ENCODE measurements at regions not wholly inside any gene's neighbourhood (a gene's known extent, or its start where the extent isn't known, plus 50 kb on each side); places are given as distances from the start of the nearest gene placed in this dataset.
"Not testable (repeated sequence)": the region's sequence is repeated elsewhere in the genome, so short reads cannot be mapped to it uniquely, and the experiment has no call there.

DNA sequence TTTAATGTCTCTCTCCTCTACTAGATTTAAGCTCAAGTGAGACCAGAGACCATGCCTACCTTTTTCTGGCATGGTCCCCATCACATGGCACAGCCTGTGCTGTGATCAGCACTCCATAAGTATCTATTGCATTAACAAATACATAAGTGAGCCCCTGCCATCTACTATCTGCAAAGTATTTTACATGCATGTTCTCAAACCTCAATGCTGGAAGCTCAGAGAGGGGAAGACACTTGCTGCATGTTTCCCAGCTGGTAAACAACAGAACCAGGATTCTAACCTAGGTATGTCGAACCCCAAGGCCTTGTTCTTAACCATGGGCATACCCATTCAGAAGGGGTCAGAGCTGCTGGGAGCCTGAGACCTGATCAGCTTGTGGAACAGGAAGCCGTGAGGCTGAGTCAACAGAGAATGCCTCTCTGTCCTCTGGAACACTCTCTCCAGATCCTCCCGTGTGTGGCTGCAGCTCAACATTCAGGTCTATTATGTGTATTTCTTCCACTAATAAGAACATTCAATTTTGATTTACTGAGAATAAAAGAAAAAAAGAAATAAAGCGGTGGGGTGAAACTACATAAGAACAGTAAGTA, 232.5 kb upstream of the MSX2 start:
- Mint-ChIP-seq H3K4me1 (ENCODE audit: low read depth, unreplicated experiment) (peaks cover 15% of the 10 kb centered on the region), H3K27me3 (ENCODE audit: unreplicated experiment) (no peaks in the 10 kb centered on the region), H3K36me3 (ENCODE audit: insufficient read depth, unreplicated experiment) (no peaks in the 10 kb centered on the region), H3K27ac (ENCODE audit: unreplicated experiment) (no peak overlapping the region), H3K4me3 (ENCODE audit: low read depth, unreplicated experiment) (no peak overlapping the region), H3K9me3 (ENCODE audit: low read depth, unreplicated experiment) (no peaks in the 10 kb centered on the region)
- no peak for DNase-seq
- CTCF ChIA-PET: interaction anchor here (0.6 to 1.6 kb wide), 4 partner anchors 8 to 326 kb away, joined by 3 to 5 read pairs (median 4); no protein-coding TSS in a partner anchor
- BruUV-seq (replicated peaks): no TSS peak
- intact Hi-C loops (cut with micrococcal nuclease; ENCODE audit: unreplicated experiment): no loop called here
- TF ChIP-seq, protein P1, sequence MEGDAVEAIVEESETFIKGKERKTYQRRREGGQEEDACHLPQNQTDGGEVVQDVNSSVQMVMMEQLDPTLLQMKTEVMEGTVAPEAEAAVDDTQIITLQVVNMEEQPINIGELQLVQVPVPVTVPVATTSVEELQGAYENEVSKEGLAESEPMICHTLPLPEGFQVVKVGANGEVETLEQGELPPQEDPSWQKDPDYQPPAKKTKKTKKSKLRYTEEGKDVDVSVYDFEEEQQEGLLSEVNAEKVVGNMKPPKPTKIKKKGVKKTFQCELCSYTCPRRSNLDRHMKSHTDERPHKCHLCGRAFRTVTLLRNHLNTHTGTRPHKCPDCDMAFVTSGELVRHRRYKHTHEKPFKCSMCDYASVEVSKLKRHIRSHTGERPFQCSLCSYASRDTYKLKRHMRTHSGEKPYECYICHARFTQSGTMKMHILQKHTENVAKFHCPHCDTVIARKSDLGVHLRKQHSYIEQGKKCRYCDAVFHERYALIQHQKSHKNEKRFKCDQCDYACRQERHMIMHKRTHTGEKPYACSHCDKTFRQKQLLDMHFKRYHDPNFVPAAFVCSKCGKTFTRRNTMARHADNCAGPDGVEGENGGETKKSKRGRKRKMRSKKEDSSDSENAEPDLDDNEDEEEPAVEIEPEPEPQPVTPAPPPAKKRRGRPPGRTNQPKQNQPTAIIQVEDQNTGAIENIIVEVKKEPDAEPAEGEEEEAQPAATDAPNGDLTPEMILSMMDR (IDR thresholded peaks at IDR 0.05; ENCODE audit: unreplicated experiment): no peak

DNA sequence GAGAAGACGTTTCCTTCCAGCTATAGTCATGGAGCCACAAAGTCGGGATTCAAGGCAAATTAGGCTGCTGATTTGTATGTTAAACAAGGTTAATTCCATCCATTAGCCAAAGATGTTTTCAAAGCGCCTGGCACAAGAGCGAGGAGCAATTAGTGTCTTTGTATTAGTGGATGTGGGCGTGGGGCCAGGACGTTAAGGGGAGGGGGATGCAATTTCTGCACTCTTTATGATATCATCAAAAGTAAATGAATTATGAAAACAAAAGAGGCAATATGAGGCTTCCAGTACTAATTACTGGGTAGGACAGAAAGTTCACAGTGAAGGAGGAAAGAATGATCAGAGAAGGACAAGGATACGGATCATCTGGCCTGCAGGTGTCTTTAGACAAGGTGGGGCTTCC, 230.9 kb upstream of the MSX2 start:
- Mint-ChIP-seq H3K27ac (ENCODE audit: unreplicated experiment) (no peak overlapping the region), H3K9me3 (ENCODE audit: low read depth, unreplicated experiment) (peaks cover 5% of the 10 kb centered on the region), H3K36me3 (ENCODE audit: insufficient read depth, unreplicated experiment) (no peaks in the 10 kb centered on the region), H3K27me3 (ENCODE audit: unreplicated experiment) (no peaks in the 10 kb centered on the region), H3K4me3 (ENCODE audit: low read depth, unreplicated experiment) (no peak overlapping the region), H3K4me1 (ENCODE audit: low read depth, unreplicated experiment) (peaks cover 15% of the 10 kb centered on the region)
- DNase-seq: no peak
- intact Hi-C loops (cut with micrococcal nuclease; ENCODE audit: unreplicated experiment): no loop called here
- no TSS peak for BruUV-seq (replicated peaks)
- CTCF ChIA-PET: no interaction called here
- TF ChIP-seq, protein P1 (IDR thresholded peaks at IDR 0.05; ENCODE audit: unreplicated experiment): no peak

DNA sequence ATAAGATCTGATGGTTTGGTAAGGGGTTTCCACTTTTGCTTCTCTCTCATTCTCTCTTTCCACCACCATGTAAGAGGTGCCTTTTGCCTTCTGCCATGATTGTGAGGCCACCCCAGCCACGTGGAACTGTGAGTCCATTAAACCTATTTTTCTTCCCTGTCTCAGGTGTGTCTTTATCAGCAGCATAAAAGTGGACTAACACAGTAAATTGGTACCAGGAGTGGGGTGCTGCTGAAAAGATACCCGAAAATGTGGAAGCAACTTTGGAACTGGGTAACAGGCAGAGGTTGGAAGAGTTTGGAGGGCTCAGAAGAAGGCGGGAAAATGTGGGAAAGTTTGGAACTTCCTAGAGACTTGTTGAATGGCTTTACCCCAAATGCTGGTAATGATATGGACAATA, 226.4 kb upstream of the MSX2 start:
- DNase-seq; H3K27me3 Mint-ChIP-seq (ENCODE audit: unreplicated experiment); intact Hi-C loops (cut with micrococcal nuclease; ENCODE audit: unreplicated experiment); CTCF ChIA-PET; H3K27ac Mint-ChIP-seq (ENCODE audit: unreplicated experiment); H3K4me3 Mint-ChIP-seq (ENCODE audit: low read depth, unreplicated experiment); BruUV-seq (replicated peaks); H3K36me3 Mint-ChIP-seq (ENCODE audit: insufficient read depth, unreplicated experiment): not testable (repeated sequence)
- Mint-ChIP-seq H3K9me3 (ENCODE audit: low read depth, unreplicated experiment) (peaks cover 18% of the 10 kb centered on the region), H3K4me1 (ENCODE audit: low read depth, unreplicated experiment) (peaks cover 18% of the 10 kb centered on the region)

DNA sequence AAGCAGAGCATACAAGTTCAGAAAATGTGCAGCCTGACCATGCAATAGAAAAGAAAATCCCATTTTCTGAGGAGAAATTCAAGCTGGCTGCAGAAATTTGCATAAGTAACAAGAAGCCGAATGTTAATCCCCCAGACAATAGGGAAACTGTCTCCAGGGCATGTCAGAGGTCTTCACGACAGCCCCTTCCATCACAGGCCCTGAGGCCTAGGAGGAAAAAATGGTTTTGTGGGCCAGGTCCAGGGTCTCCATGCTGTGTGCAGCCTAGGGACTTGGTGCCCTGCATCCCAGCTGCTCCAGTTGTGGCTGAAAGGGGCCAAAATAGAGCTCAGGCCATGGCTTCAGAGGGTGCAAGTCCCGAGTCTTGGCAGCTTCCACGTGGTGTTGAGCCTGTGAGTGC, 225.8 kb upstream of the MSX2 start:
- H3K4me1 Mint-ChIP-seq (ENCODE audit: low read depth, unreplicated experiment): peaks cover 22% of the 10 kb centered on the region
- H3K27me3 Mint-ChIP-seq (ENCODE audit: unreplicated experiment); H3K4me3 Mint-ChIP-seq (ENCODE audit: low read depth, unreplicated experiment); intact Hi-C loops (cut with micrococcal nuclease; ENCODE audit: unreplicated experiment); H3K36me3 Mint-ChIP-seq (ENCODE audit: insufficient read depth, unreplicated experiment); DNase-seq; BruUV-seq (replicated peaks); H3K27ac Mint-ChIP-seq (ENCODE audit: unreplicated experiment): not testable (repeated sequence)
- CTCF ChIA-PET: interaction anchor here (0.6 kb wide), 1 partner anchor 271 kb away, joined by 5 read pairs; no protein-coding TSS in a partner anchor
- peaks cover 18% of the 10 kb centered on the region for H3K9me3 Mint-ChIP-seq (ENCODE audit: low read depth, unreplicated experiment)

DNA sequence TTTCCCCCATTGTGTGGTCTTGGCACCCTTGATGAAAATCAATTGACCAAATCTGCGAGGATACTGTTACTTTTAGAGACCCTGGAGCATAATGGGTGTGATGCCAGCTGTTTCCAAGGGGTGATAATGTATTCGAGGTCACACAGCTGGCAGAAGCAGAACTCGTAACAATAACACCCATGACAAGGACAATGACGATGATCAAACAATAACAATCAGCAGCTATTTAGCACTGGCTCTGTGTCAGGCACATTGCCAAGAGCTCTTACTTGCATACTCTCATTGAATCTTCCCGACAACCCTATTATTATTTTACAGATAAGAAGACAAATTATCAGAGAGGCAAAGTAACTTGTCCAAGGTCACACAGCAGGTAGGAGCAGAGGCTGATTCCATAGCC, 223.7 kb upstream of the MSX2 start:
- H3K4me1 Mint-ChIP-seq (ENCODE audit: low read depth, unreplicated experiment): peaks cover 43% of the 10 kb centered on the region
- H3K27me3 Mint-ChIP-seq (ENCODE audit: unreplicated experiment): no peaks in the 10 kb centered on the region
- intact Hi-C loops (cut with micrococcal nuclease; ENCODE audit: unreplicated experiment): no loop called here
- H3K9me3 Mint-ChIP-seq (ENCODE audit: low read depth, unreplicated experiment): peaks cover 18% of the 10 kb centered on the region
- BruUV-seq (replicated peaks): no TSS peak
- TF ChIP-seq, protein P1 (IDR thresholded peaks at IDR 0.05; ENCODE audit: unreplicated experiment): no peak
- DNase-seq: no peak
- H3K36me3 Mint-ChIP-seq (ENCODE audit: insufficient read depth, unreplicated experiment): peaks cover 18% of the 10 kb centered on the region
- H3K27ac Mint-ChIP-seq (ENCODE audit: unreplicated experiment): no peak overlapping the region
- no peak overlapping the region for H3K4me3 Mint-ChIP-seq (ENCODE audit: low read depth, unreplicated experiment)
- CTCF ChIA-PET: no interaction called here

Data from Calu3 (cell line).